Suprapubic skin (tissue), 4 donors: ENCODE measurements at regions not wholly inside any gene's neighbourhood (a gene's known extent, or its start where the extent isn't known, plus 50 kb on each side); places are given as distances from the start of the nearest gene placed in this dataset.
"Not testable (repeated sequence)": the region's sequence is repeated elsewhere in the genome, so short reads cannot be mapped to it uniquely, and the experiment has no call there.

Experiments used
- DNase-seq, 2 donors: peaks; one replicate each; pipeline ENCODE4 v3.0.0-alpha.2; 2019; ENCODE audit warnings: low spot score in 2 of 2
- H3K27ac ChIP-seq: fragments of 200-600 bp; sonication (generic); one replicate; pipeline ENCODE4 v1.5.1; 2019
- H3K27me3 ChIP-seq: fragments of 200-600 bp; sonication (generic); one replicate; pipeline ENCODE4 v1.5.1; 2019
- H3K36me3 ChIP-seq: fragments of 200-600 bp; sonication (generic); one replicate; pipeline ENCODE4 v1.5.1; 2019
- H3K4me1 ChIP-seq: fragments of 200-600 bp; sonication (generic); one replicate; pipeline ENCODE4 v1.5.1; 2019
- H3K4me3 ChIP-seq: fragments of 200-600 bp; sonication (generic); one replicate; pipeline ENCODE4 v1.5.1; 2019; ENCODE audit warnings: mild to moderate bottlenecking
- H3K9me3 ChIP-seq: fragments of 200-600 bp; sonication (generic); one replicate; pipeline ENCODE4 v1.5.1; 2019
- CTCF ChIP-seq, 2 donors: fragments of 200-600 bp in 1 of 2; fragments of 450-650 bp in 1 of 2; sonication (generic) in 1 of 2; IDR thresholded peaks; one replicate each; pipeline ENCODE4 v1.5.1; 2016 to 2019; ENCODE audit warnings: antibody characterized with exemption in 2 of 2, mild to moderate bottlenecking in 1 of 2, moderate library complexity in 1 of 2
- EP300 ChIP-seq: sonication (generic); formaldehyde crosslinking; IDR thresholded peaks from one replicate; pipeline ENCODE4 v1.6.1; 2017; ENCODE audit warnings: antibody characterized with exemption
- POLR2A ChIP-seq, 2 donors: fragments of 450-650 bp; IDR thresholded peaks; one replicate each; pipeline ENCODE4 v1.6.1; 2017; ENCODE audit warnings: antibody characterized with exemption in 2 of 2, mild to moderate bottlenecking in 2 of 2, moderate library complexity in 2 of 2
- POLR2AphosphoS5 ChIP-seq, 3 donors: sonication (generic); formaldehyde crosslinking; IDR thresholded peaks; one replicate each; pipeline ENCODE4 v1.6.1; 2017; ENCODE audit warnings: antibody characterized with exemption in 3 of 3
- WGBS: methylation state at CpG from one replicate; pipeline ENCODE4 v1.1.5; 2018; 5-methylcytosine and 5-hydroxymethylcytosine counted together

GRCh38 chr16:52312716-52313115 lies 234.2 kb downstream of the TOX3 start:
- WGBS, result 89% methylated on average over 1 of the region's 1 CpG
- no peak overlapping the region for H3K27ac ChIP-seq
- H3K4me3 ChIP-seq, result no peak overlapping the region
- no peak for DNase-seq
- no peaks in the 10 kb centered on the region for H3K27me3 ChIP-seq
- H3K4me1 ChIP-seq, result no peaks in the 10 kb centered on the region
- H3K9me3 ChIP-seq, result no peaks in the 10 kb centered on the region
- no peaks in the 10 kb centered on the region for H3K36me3 ChIP-seq
- TF ChIP-seq EP300, result no peak
- no peak for TF ChIP-seq POLR2AphosphoS5 (IDR thresholded peaks at IDR 0.05)
- TF ChIP-seq POLR2A (IDR thresholded peaks at IDR 0.05), result no peak
- no peak for TF ChIP-seq CTCF (IDR thresholded peaks at IDR 0.05)

GRCh38 chr16:52309446-52310416 lies 237.2 kb downstream of the TOX3 start:
- 80% methylated on average over 6 of the region's 6 CpGs for WGBS
- Histone ChIP-seq H3K36me3 (no peaks in the 10 kb centered on the region), H3K4me1 (no peaks in the 10 kb centered on the region)

GRCh38 chr16:52308051-52308450 lies 238.9 kb downstream of the TOX3 start:
- Histone ChIP-seq H3K4me1 (no peaks in the 10 kb centered on the region), H3K27me3 (no peaks in the 10 kb centered on the region), H3K9me3 (no peaks in the 10 kb centered on the region), H3K36me3 (no peaks in the 10 kb centered on the region), H3K27ac (no peak overlapping the region), H3K4me3 (no peak overlapping the region)
- WGBS, result 18% methylated on average over 3 of the region's 3 CpGs
- no peak for TF ChIP-seq EP300
- no peak for TF ChIP-seq POLR2A (IDR thresholded peaks at IDR 0.05)
- no peak for TF ChIP-seq POLR2AphosphoS5 (IDR thresholded peaks at IDR 0.05)
- no peak for TF ChIP-seq CTCF (IDR thresholded peaks at IDR 0.05)
- no peak for DNase-seq

More at GRCh38 chr16:52309446-52310416, 237.2 kb downstream of the TOX3 start:
- Histone ChIP-seq H3K27me3 (no peaks in the 10 kb centered on the region), H3K27ac (no peak overlapping the region), H3K9me3 (no peaks in the 10 kb centered on the region), H3K4me3 (no peak overlapping the region)
- no peak for TF ChIP-seq EP300
- no peak for TF ChIP-seq CTCF (IDR thresholded peaks at IDR 0.05)
- TF ChIP-seq POLR2A (IDR thresholded peaks at IDR 0.05), result no peak
- TF ChIP-seq POLR2AphosphoS5 (IDR thresholded peaks at IDR 0.05), result no peak
- DNase-seq, result no peak

GRCh38 chr16:52301026-52301425 lies 245.9 kb downstream of the TOX3 start:
- Histone ChIP-seq H3K27me3 (no peaks in the 10 kb centered on the region), H3K27ac (no peak overlapping the region), H3K36me3 (no peaks in the 10 kb centered on the region), H3K4me3 (no peak overlapping the region), H3K9me3 (no peaks in the 10 kb centered on the region), H3K4me1 (no peaks in the 10 kb centered on the region)
- WGBS, result 85% methylated on average over 4 of the region's 4 CpGs
- no peak for TF ChIP-seq EP300
- no peak for DNase-seq

GRCh38 chr16:52298769-52299168 lies 248.2 kb downstream of the TOX3 start:
- TF ChIP-seq EP300 (no peak), POLR2AphosphoS5 (IDR thresholded peaks at IDR 0.05) (no peak), POLR2A (IDR thresholded peaks at IDR 0.05) (no peak), CTCF (IDR thresholded peaks at IDR 0.05) (no peak)
- Histone ChIP-seq H3K9me3 (no peaks in the 10 kb centered on the region), H3K27me3 (no peaks in the 10 kb centered on the region), H3K27ac (no peak overlapping the region), H3K4me1 (no peaks in the 10 kb centered on the region), H3K4me3 (no peak overlapping the region), H3K36me3 (no peaks in the 10 kb centered on the region)
- no peak for DNase-seq

- 60% methylated on average over 4 of the region's 4 CpGs for WGBS
- not testable (repeated sequence) for H3K4me3 ChIP-seq, H3K27me3 ChIP-seq, H3K9me3 ChIP-seq, H3K27ac ChIP-seq, H3K4me1 ChIP-seq, H3K36me3 ChIP-seq, DNase-seq
These were observed 250.1 kb downstream of the TOX3 start for GRCh38 chr16:52296706-52297315.
